ENCODE measurements at regions not wholly inside any gene's neighbourhood (a gene's known extent, or its start where the extent isn't known, plus 50 kb on each side); places are given as distances from the start of the nearest gene placed in this dataset.

- TF ChIP-seq POLR2A (IDR thresholded peaks at IDR 0.05) = no peak
- TF ChIP-seq CTCF (IDR thresholded peaks at IDR 0.05 in 4 of 5, conservative IDR thresholded peaks at IDR 0.05 in 1 of 5) = no peak
- Histone ChIP-seq H3K9me3 (no peaks in the 10 kb centered on the region), H3K27ac (no peak overlapping the region), H3K36me3 (no peaks in the 10 kb centered on the region), H3K4me1 (peaks cover 5 to 9% of the 10 kb centered on the region in 2 donors), H3K4me3 (no peak overlapping the region), H3K27me3 (no peaks in the 10 kb centered on the region)
- DNase-seq = no peak
- intact Hi-C loops (cut with DNase I; ENCODE audit: low total_unique reads) (no loop called here), in situ Hi-C loops (cut with MboI; ENCODE audit: low sequenced_read_pairs in 4 of 4) (no loop called here)
- ATAC-seq = no peak
Observed at GRCh38 chr1:63099188-63099587, 223.2 kb upstream of the FOXD3 start.

GRCh38 chr1:63101336-63101735 lies 221.0 kb upstream of the FOXD3 start:
- intact Hi-C loops (cut with DNase I; ENCODE audit: low total_unique reads) = no loop called here
- Histone ChIP-seq H3K36me3 (no peaks in the 10 kb centered on the region), H3K27ac (no peak overlapping the region), H3K9me3 (no peaks in the 10 kb centered on the region), H3K4me1 (peaks cover 5 to 9% of the 10 kb centered on the region in 2 donors), H3K27me3 (no peaks in the 10 kb centered on the region), H3K4me3 (no peak overlapping the region)
- ATAC-seq = no peak
- TF ChIP-seq CTCF (IDR thresholded peaks at IDR 0.05 in 4 of 5, conservative IDR thresholded peaks at IDR 0.05 in 1 of 5) (no peak), POLR2A (IDR thresholded peaks at IDR 0.05) (no peak)
- in situ Hi-C loops (cut with MboI; ENCODE audit: low sequenced_read_pairs in 4 of 4) = no loop called here
- no peak for DNase-seq

- no peak overlapping the region for H3K27ac ChIP-seq
- ATAC-seq = no peak
- DNase-seq = no peak
- TF ChIP-seq CTCF (IDR thresholded peaks at IDR 0.05 in 4 of 5, conservative IDR thresholded peaks at IDR 0.05 in 1 of 5) = no peak
- TF ChIP-seq POLR2A (IDR thresholded peaks at IDR 0.05) = no peak
- intact Hi-C loops (cut with DNase I; ENCODE audit: low total_unique reads) (no loop called here), in situ Hi-C loops (cut with MboI; ENCODE audit: low sequenced_read_pairs in 4 of 4) (no loop called here)
- H3K9me3 ChIP-seq = no peaks in the 10 kb centered on the region
- no peaks in the 10 kb centered on the region for H3K27me3 ChIP-seq
- H3K4me1 ChIP-seq = peaks cover 5 to 9% of the 10 kb centered on the region in 2 donors
- H3K36me3 ChIP-seq = no peaks in the 10 kb centered on the region
- no peak overlapping the region for H3K4me3 ChIP-seq
Observed at GRCh38 chr1:63103682-63104081, 218.7 kb upstream of the FOXD3 start.

GRCh38 chr1:63107066-63107465 lies 215.3 kb upstream of the FOXD3 start:
- no peaks in the 10 kb centered on the region for H3K36me3 ChIP-seq
- no peak overlapping the region for H3K27ac ChIP-seq
- ATAC-seq = no peak
- in situ Hi-C loops (cut with MboI; ENCODE audit: low sequenced_read_pairs in 4 of 4) (no loop called here), intact Hi-C loops (cut with DNase I; ENCODE audit: low total_unique reads) (no loop called here)
- no peaks in the 10 kb centered on the region for H3K9me3 ChIP-seq
- H3K4me3 ChIP-seq = no peak overlapping the region
- no peaks in the 10 kb centered on the region for H3K4me1 ChIP-seq
- H3K27me3 ChIP-seq = no peaks in the 10 kb centered on the region
- TF ChIP-seq CTCF (IDR thresholded peaks at IDR 0.05 in 4 of 5, conservative IDR thresholded peaks at IDR 0.05 in 1 of 5) (no peak), POLR2A (IDR thresholded peaks at IDR 0.05) (no peak)
- DNase-seq = no peak

GRCh38 chr1:63108206-63108605 lies 214.2 kb upstream of the FOXD3 start:
- intact Hi-C loops (cut with DNase I; ENCODE audit: low total_unique reads) = no loop called here
- H3K9me3 ChIP-seq = no peaks in the 10 kb centered on the region
- no peak overlapping the region for H3K27ac ChIP-seq
- H3K36me3 ChIP-seq = no peaks in the 10 kb centered on the region
- no peaks in the 10 kb centered on the region for H3K27me3 ChIP-seq
- no peak for DNase-seq
- no peak overlapping the region for H3K4me3 ChIP-seq
- TF ChIP-seq CTCF (IDR thresholded peaks at IDR 0.05 in 4 of 5, conservative IDR thresholded peaks at IDR 0.05 in 1 of 5) = no peak
- TF ChIP-seq POLR2A (IDR thresholded peaks at IDR 0.05) = no peak
- in situ Hi-C loops (cut with MboI; ENCODE audit: low sequenced_read_pairs in 4 of 4) = no loop called here
- H3K4me1 ChIP-seq = no peaks in the 10 kb centered on the region
- no peak for ATAC-seq

All from gastrocnemius medialis (tissue), 4 donors.